OCI-LY1 (cell line): ENCODE measurements at regions not wholly inside any gene's neighbourhood (a gene's known extent, or its start where the extent isn't known, plus 50 kb on each side); places are given as distances from the start of the nearest gene placed in this dataset.
A peak's percentile ranks its signal among the peaks of the same experiment; 100 is the strongest.

Experiments
- H2AFZ ChIP-seq: fragments of 200-600 bp; sonication (generic), shearing (Covaris generic); 2 replicates; pipeline ENCODE4 v1.6.0; 2014; ENCODE audit warnings: antibody characterized with exemption, mild to moderate bottlenecking, low read length
- H3F3A ChIP-seq: fragments of 200-600 bp; sonication (generic), shearing (Covaris generic); 2 replicates; pipeline ENCODE4 v1.6.0; 2014; ENCODE audit warnings: mild to moderate bottlenecking, antibody characterized with exemption, low read length, moderate library complexity; ENCODE audit not compliant: insufficient read depth
- H3K27ac ChIP-seq: fragments of 200-600 bp; sonication (generic); 2 replicates; pipeline ENCODE4 v1.5.1; 2014; ENCODE audit warnings: low read length, mixed run types, mild to moderate bottlenecking, low read depth; ENCODE audit not compliant: poor library complexity, severe bottlenecking
- H3K27me3 ChIP-seq: fragments of 200-600 bp; sonication (generic); 2 replicates; pipeline ENCODE4 v1.6.0; 2014; ENCODE audit warnings: antibody characterized with exemption, mild to moderate bottlenecking, low read length, moderate library complexity; ENCODE audit not compliant: insufficient read depth
- H3K36me3 ChIP-seq: fragments of 200-600 bp; sonication (generic); 2 replicates; pipeline ENCODE4 v1.6.1; 2014; ENCODE audit warnings: mild to moderate bottlenecking, antibody characterized with exemption, low read length, moderate library complexity, mixed read lengths; ENCODE audit not compliant: insufficient read depth
- H3K4me1 ChIP-seq: fragments of 200-600 bp; sonication (generic); 2 replicates; pipeline ENCODE4 v1.5.1; 2014; ENCODE audit warnings: mild to moderate bottlenecking, low read length, moderate library complexity; ENCODE audit not compliant: insufficient read depth, severe bottlenecking
- H3K4me2 ChIP-seq: fragments of 200-600 bp; sonication (generic), shearing (Covaris generic); 2 replicates; pipeline ENCODE4 v1.6.1; 2014; ENCODE audit warnings: low read length
- H3K4me3 ChIP-seq: fragments of 200-600 bp; sonication (generic); 2 replicates; pipeline ENCODE4 v1.5.1; 2014; ENCODE audit warnings: low read length, low read depth, mild to moderate bottlenecking, mixed read lengths; ENCODE audit not compliant: poor library complexity, severe bottlenecking
- H3K79me2 ChIP-seq: fragments of 200-600 bp; shearing (Covaris generic); 2 replicates; pipeline ENCODE4 v1.6.1; 2016; ENCODE audit warnings: mixed run types, low read length, mixed read lengths; ENCODE audit not compliant: insufficient read depth
- H3K9ac ChIP-seq: fragments of 200-600 bp; sonication (generic), shearing (Covaris generic); 2 replicates; pipeline ENCODE4 v1.6.1; 2014; ENCODE audit warnings: mild to moderate bottlenecking, low read length, mixed read lengths
- H3K9me2 ChIP-seq: fragments of 200-600 bp; sonication (generic), shearing (Covaris generic); 2 replicates; pipeline ENCODE4 v1.6.1; 2014; ENCODE audit warnings: low read depth, mild to moderate bottlenecking, low read length, mixed read lengths
- H3K9me3 ChIP-seq: fragments of 200-600 bp; shearing (Covaris generic); 2 replicates; pipeline ENCODE4 v1.6.1; 2014; ENCODE audit warnings: low read length, mixed read lengths
- H4K20me1 ChIP-seq: fragments of 200-600 bp; sonication (generic), shearing (Covaris generic); 2 replicates; pipeline ENCODE4 v1.6.0; 2016; ENCODE audit warnings: mild to moderate bottlenecking, low read length; ENCODE audit not compliant: insufficient read depth
- CTCF ChIP-seq: fragments of 200-600 bp; sonication (generic), shearing (Covaris generic); IDR thresholded peaks from 2 replicates; pipeline ENCODE4 v1.5.1; 2017; ENCODE audit warnings: mild to moderate bottlenecking, antibody characterized with exemption, low read length, moderate library complexity, mixed read lengths
- EZH2 ChIP-seq: fragments of 200-600 bp; sonication (generic), shearing (Covaris generic); IDR thresholded peaks from 2 replicates; pipeline ENCODE4 v1.8.0; 2017; ENCODE audit warnings: borderline replicate concordance, mixed run types, mild to moderate bottlenecking, antibody characterized with exemption, low read length, moderate library complexity, mixed read lengths

GRCh38 chr5:4625206-4625896 is 514.8 kb upstream of the ADAMTS16 start:
- H3K27me3 ChIP-seq: no peaks in the 10 kb centered on the region
- no peaks in the 10 kb centered on the region for H3K79me2 ChIP-seq
- H3K27ac ChIP-seq: peak overlapping the region; percentile 99
- TF ChIP-seq EZH2 (no peak), CTCF (peak; percentile 85)
- H3K4me3 ChIP-seq: peak overlapping the region; percentile 36
- H3K9ac ChIP-seq: peak overlapping the region; percentile 73
- H2AFZ ChIP-seq: no peak overlapping the region
- peaks cover 6% of the 10 kb centered on the region; the same call in 1 of the 2 replicates for H3K9me3 ChIP-seq
- peaks cover 61% of the 10 kb centered on the region for H3K4me1 ChIP-seq
- H3K4me2 ChIP-seq: peak overlapping the region; percentile 54
- no peaks in the 10 kb centered on the region; the same call in 1 of the 2 replicates for H3K36me3 ChIP-seq
- H3F3A ChIP-seq: 0 out of 2 replicates have a peak, but pooled peaks cover 13% of the 10 kb centered on the region
- no peaks in the 10 kb centered on the region for H4K20me1 ChIP-seq
- no peaks in the 10 kb centered on the region for H3K9me2 ChIP-seq

GRCh38 chr5:4627131-4627530 is 513.0 kb upstream of the ADAMTS16 start:
- Histone ChIP-seq H2AFZ (no peak overlapping the region), H3K9me2 (no peaks in the 10 kb centered on the region), H4K20me1 (no peaks in the 10 kb centered on the region), H3K4me2 (peak overlapping the region; percentile 54), H3K79me2 (no peaks in the 10 kb centered on the region), H3K4me1 (peaks cover 74% of the 10 kb centered on the region), H3K9me3 (0 out of 2 replicates have a peak, but pooled peaks cover 3% of the 10 kb centered on the region), H3K4me3 (peak overlapping the region; percentile 36), H3K27me3 (no peaks in the 10 kb centered on the region), H3K36me3 (no peaks in the 10 kb centered on the region; the same call in 1 of the 2 replicates), H3K9ac (peak overlapping the region; percentile 73), H3K27ac (peak overlapping the region; percentile 99), H3F3A (0 out of 2 replicates have a peak, but pooled peaks cover 13% of the 10 kb centered on the region)
- TF ChIP-seq EZH2: no peak
- TF ChIP-seq CTCF: no peak

GRCh38 chr5:4627929-4628328 is 512.2 kb upstream of the ADAMTS16 start:
- Histone ChIP-seq H3K79me2 (no peaks in the 10 kb centered on the region), H3K9me3 (no peaks in the 10 kb centered on the region), H3K4me1 (peaks cover 76% of the 10 kb centered on the region), H3F3A (0 out of 2 replicates have a peak, but pooled peaks cover 13% of the 10 kb centered on the region), H3K9ac (peak overlapping the region; percentile 73), H3K36me3 (no peaks in the 10 kb centered on the region; the same call in 1 of the 2 replicates), H2AFZ (no peak overlapping the region), H3K4me3 (peak overlapping the region; percentile 30), H4K20me1 (no peaks in the 10 kb centered on the region), H3K27ac (peak overlapping the region; percentile 99), H3K9me2 (no peaks in the 10 kb centered on the region), H3K27me3 (no peaks in the 10 kb centered on the region), H3K4me2 (peak overlapping the region; percentile 54)
- TF ChIP-seq CTCF (no peak), EZH2 (no peak)
